ENCODE measurements at regions not wholly inside any gene's neighbourhood (a gene's known extent, or its start where the extent isn't known, plus 50 kb on each side); places are given as distances from the start of the nearest gene placed in this dataset.

DNA sequence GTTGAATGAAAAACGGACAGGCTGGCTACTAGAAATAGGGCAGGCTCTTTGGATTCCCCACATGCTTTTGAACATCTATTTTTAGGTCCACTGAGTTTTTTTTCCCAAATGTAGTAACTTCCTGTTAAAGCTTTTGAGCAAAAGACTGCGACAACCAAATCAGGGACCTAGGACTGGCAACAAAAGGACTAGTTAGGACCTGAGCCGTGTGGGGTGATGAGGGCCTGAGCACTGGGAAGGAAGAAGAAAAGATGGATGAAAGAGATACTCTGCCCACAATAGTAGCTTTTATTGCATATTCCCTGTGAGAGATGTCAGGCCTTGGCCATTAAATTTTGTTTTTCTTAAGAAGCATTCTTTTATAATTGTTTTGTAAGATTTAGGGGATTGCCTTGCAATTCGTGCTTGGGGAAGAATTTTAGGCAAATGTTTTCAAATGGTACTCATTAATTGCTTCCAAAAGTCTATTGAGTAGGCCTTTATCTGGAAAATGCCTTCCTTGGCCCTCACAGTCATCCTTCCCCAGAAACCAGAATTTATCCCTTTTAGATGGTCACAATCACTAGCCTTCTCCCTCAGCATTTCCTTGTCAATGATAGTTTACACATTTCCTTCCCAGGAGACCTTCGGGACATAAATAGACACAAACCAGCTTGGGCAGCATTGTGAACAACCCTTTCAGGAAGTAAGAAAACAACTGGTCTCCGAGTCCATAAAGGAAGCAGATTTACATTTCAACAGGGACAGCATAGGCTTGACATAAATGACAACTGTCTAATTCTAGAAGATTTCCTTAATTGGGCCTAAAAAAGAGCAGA is 166.5 kb downstream of the RMI1 start:
- no peak for DNase-seq (ENCODE audit: low read depth, low spot score)
- TF ChIP-seq, protein P1, sequence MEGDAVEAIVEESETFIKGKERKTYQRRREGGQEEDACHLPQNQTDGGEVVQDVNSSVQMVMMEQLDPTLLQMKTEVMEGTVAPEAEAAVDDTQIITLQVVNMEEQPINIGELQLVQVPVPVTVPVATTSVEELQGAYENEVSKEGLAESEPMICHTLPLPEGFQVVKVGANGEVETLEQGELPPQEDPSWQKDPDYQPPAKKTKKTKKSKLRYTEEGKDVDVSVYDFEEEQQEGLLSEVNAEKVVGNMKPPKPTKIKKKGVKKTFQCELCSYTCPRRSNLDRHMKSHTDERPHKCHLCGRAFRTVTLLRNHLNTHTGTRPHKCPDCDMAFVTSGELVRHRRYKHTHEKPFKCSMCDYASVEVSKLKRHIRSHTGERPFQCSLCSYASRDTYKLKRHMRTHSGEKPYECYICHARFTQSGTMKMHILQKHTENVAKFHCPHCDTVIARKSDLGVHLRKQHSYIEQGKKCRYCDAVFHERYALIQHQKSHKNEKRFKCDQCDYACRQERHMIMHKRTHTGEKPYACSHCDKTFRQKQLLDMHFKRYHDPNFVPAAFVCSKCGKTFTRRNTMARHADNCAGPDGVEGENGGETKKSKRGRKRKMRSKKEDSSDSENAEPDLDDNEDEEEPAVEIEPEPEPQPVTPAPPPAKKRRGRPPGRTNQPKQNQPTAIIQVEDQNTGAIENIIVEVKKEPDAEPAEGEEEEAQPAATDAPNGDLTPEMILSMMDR (IDR thresholded peaks at IDR 0.05; ENCODE audit: low read depth, low read length), result no peak
- H3K4me3 ChIP-seq (ENCODE audit: low read depth, low read length), result no peak overlapping the region
- in situ Hi-C loops (cut with HindIII; ENCODE audit: low sequenced_read_pairs), result no loop called here

DNA sequence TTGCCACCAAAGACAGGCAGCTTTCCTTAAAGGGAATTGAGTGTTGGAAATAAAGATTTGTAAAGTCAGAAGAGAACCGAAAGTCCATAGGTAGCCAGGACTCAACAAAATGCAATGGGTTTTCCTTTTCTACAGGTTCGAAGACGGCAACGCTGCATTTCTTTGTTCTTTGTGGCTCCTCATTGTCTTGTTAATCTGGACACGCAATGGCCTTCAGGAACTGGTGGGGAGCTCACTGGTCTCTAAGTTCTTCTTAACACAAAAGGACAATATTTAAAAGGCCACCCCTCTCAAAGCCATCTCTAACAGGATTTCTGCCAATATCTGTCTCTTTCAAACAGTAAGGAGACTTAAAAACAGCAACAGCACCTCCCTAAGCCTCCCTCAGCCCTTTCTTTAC is 170.6 kb downstream of the RMI1 start:
- TF ChIP-seq, protein P1 (IDR thresholded peaks at IDR 0.05; ENCODE audit: low read depth, low read length), result no peak
- DNase-seq (ENCODE audit: low read depth, low spot score), result no peak
- in situ Hi-C loops (cut with HindIII; ENCODE audit: low sequenced_read_pairs), result no loop called here
- H3K4me3 ChIP-seq (ENCODE audit: low read depth, low read length), result no peak overlapping the region

DNA sequence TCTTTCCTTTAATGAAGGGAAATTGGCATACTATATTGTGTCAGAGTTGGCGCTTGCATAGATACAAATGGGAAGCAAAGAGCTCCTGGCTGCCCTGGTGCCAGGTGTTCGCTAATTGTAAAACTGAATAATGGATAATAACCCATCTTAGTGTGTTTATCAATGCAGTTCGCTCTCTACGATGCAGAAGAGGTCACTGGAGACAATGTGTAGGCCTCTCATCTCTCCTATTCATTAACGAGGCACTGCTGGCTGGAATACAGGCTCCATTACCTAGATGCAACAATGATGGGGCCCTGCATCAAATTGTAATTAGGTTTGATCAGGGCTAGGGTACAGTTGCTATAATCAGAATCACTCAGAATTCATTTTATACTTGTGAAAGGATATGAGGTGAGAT is 171.0 kb downstream of the RMI1 start:
- TF ChIP-seq, protein P1 (IDR thresholded peaks at IDR 0.05; ENCODE audit: low read depth, low read length), result no peak
- in situ Hi-C loops (cut with HindIII; ENCODE audit: low sequenced_read_pairs), result no loop called here
- no peak for DNase-seq (ENCODE audit: low read depth, low spot score)
- H3K4me3 ChIP-seq (ENCODE audit: low read depth, low read length), result no peak overlapping the region

DNA sequence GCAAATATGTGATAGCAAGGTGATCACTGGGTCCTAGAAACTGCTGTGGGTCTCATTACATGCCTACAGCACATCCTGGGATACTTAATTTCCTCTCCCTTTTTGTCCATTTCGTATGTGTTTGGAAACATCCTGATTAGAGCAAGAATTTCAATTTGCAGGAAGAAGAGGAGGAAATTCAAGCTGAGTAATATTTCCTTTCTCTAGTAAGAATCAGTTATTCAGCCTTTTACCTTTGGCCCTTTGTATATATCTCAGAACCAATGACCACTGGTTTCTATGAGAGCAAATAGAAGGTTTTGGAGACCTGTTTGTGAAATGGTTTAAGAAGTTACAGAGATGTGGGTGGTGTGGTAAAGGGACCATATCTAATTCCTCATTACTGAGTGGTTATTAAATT is 171.6 kb downstream of the RMI1 start:
- TF ChIP-seq, protein P1 (IDR thresholded peaks at IDR 0.05; ENCODE audit: low read depth, low read length), result no peak
- in situ Hi-C loops (cut with HindIII; ENCODE audit: low sequenced_read_pairs), result no loop called here
- no peak for DNase-seq (ENCODE audit: low read depth, low spot score)
- no peak overlapping the region for H3K4me3 ChIP-seq (ENCODE audit: low read depth, low read length)

DNA sequence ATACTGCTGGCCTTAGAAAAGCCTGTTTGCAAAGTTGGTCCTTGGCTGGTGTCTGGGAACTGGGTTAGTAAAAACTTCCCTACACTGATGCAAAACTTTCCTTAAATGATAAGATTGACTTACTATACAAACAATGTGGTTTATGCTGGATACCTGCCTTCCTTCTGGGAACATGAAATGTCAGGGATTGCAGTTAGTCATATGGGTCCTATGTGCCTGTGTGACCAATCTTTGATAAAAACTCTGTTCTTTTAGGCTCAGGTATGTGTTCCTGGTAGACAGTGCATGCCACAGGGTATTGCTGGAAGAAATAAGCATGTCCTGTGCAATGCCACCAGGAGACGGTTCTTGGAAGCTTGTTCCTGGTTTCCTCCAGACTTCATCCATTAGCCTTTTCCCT is 173.3 kb downstream of the RMI1 start:
- DNase-seq (ENCODE audit: low read depth, low spot score), result peak; percentile 53
- TF ChIP-seq, protein P1 (IDR thresholded peaks at IDR 0.05; ENCODE audit: low read depth, low read length), result no peak
- no peak overlapping the region for H3K4me3 ChIP-seq (ENCODE audit: low read depth, low read length)
- in situ Hi-C loops (cut with HindIII; ENCODE audit: low sequenced_read_pairs), result no loop called here

DNA sequence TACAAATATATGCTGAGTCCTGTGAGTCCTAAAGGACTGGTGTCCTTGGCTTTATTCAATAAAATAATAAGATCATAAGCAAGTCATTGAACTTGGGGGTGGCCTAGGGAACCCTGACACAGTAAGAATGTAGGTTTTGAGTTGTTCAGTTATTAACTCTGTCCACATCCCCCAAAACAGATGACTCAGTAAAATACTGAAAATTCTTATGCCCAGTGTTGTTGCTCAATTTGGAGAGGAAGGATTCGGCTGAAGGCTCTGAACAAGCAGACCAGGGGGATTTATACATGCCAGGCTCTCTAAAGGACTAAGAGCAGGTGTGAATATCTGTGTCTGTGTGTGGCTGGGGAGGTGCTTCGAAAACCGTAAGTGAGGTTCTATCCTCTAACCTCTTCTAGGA is 173.7 kb downstream of the RMI1 start:
- H3K4me3 ChIP-seq (ENCODE audit: low read depth, low read length), result no peak overlapping the region
- in situ Hi-C loops (cut with HindIII; ENCODE audit: low sequenced_read_pairs), result no loop called here
- peak; percentile 33 for DNase-seq (ENCODE audit: low read depth, low spot score)
- TF ChIP-seq, protein P1 (IDR thresholded peaks at IDR 0.05; ENCODE audit: low read depth, low read length), result no peak

All from astrocyte of the spinal cord (primary cell).